HT-29 (cell line): ENCODE measurements at regions not wholly inside any gene's neighbourhood (a gene's known extent, or its start where the extent isn't known, plus 50 kb on each side); places are given as distances from the start of the nearest gene placed in this dataset.

ENCODE experiments used
- DNase-seq: peaks from one replicate; pipeline ENCODE4 v3.0.0-alpha.2; 2015; ENCODE audit warnings: low spot score

GRCh38 chr14:79967001-79967400, 244.3 kb downstream of the DIO2 start:
- DNase-seq: no peak

GRCh38 chr14:79965896-79966295, 245.4 kb downstream of the DIO2 start:
- DNase-seq: no peak

DNA sequence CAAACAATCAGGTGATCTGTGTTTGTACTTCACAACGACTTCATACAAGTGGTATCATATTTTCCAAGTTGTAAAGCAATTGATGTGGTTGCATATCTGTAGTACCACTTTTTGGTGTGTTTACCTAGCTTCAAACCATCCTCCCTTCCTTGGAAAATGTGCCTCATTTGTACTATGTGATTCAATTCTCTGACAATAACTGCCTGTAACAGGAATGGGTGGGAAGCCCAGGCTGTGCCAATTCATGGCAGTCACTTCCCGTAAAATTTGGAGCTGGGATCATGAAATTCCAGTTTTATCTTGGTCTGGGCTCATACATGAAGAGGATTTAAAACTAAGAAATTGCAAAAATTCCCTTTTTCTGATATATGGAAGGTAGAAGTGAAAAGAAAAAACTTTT, 250.1 kb downstream of the DIO2 start:
- DNase-seq: no peak

GRCh38 chr14:79960288-79960687, 251.0 kb downstream of the DIO2 start:
- no peak for DNase-seq

GRCh38 chr14:79951572-79951971, 259.7 kb downstream of the DIO2 start:
- DNase-seq: no peak

- DNase-seq: no peak
Measured at GRCh38 chr14:79949906-79950305, 261.4 kb downstream of the DIO2 start.

- DNase-seq: no peak
Measured at GRCh38 chr14:79947440-79948054, 263.8 kb downstream of the DIO2 start.

DNA sequence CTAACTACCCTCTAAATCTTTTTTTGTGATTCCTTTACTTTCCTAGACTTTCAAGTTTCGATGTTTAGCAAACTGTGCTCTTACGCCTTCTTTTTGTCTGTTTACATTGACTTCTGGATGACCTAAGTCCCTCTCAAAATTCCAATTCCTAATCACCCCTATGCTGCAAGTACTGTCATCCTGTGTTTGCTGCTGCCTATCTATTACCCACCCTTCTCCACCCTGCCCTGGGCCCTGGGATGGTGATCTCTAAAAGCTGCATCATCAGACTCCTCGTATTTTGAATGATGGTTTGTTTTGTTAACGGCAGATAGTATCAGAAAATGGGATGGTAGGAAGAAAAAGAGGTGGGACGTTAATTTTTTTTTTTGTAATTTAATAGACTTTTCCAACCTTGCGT, 272.1 kb downstream of the DIO2 start:
- no peak for DNase-seq

- no peak for DNase-seq
Measured at GRCh38 chr14:79938185-79938584, 273.1 kb downstream of the DIO2 start.

DNA sequence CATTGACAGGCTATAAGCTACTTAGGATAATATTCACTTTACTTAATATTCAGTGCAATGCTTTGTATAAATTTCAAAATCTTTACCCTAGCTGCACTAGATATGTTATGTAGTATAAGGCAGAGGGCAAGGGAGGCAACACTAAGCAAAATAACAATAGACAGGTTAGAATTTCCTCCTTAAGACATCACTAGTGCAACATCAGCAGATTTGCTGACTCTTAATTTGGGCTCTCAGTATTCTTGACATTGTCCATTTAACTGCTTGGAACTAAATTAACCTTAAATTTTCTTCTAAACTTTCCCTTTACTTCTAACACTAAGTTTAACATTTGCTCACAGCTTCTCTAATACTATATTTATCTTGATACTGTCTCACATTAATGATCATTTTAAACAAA, 273.9 kb downstream of the DIO2 start:
- DNase-seq: no peak

DNA sequence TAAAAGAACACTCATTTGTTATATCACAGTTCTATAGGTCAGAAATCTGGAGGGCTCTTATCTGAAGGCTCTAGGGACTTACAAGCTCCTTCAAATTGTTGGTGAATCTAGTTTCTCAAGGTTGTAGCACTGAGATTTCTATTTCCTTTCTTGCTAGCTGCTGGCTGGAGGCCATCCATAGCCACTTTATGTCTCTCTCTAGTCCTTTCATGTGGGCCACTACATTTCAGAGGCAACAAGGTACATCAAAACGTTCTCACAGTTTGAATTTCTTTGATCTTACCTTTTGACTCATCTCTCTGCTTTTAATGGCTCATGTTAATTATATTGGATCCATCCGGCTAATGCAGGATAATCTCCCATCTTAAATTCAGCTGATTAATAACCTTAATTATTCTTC, 286.8 kb downstream of the DIO2 start:
- no peak for DNase-seq

- DNase-seq: no peak
Measured at GRCh38 chr14:79920180-79920692, 291.1 kb downstream of the DIO2 start.
